Chondrocyte (in vitro differentiated cells): ENCODE measurements at regions not wholly inside any gene's neighbourhood (a gene's known extent, or its start where the extent isn't known, plus 50 kb on each side); places are given as distances from the start of the nearest gene placed in this dataset.

Experiments used
- DNase-seq: peaks from one replicate; pipeline ENCODE4 v3.0.0; 2021; ENCODE audit warnings: mixed read lengths, low spot score
- H3K27ac Mint-ChIP-seq: one replicate; pipeline ENCODE4 v1.8.0; 2021; ENCODE audit warnings: mild to moderate bottlenecking, moderate library complexity, mixed read lengths; ENCODE audit not compliant: unreplicated experiment
- H3K27me3 Mint-ChIP-seq: 2 replicates; pipeline ENCODE4 v1.8.0; 2021; ENCODE audit warnings: low read depth, mixed read lengths
- H3K36me3 Mint-ChIP-seq: 2 replicates; pipeline ENCODE4 v1.8.0; 2021; ENCODE audit warnings: low read depth, mixed read lengths
- H3K4me1 Mint-ChIP-seq: 2 replicates; pipeline ENCODE4 v1.8.0; 2021; ENCODE audit warnings: low read depth, mild to moderate bottlenecking, mixed read lengths
- H3K4me3 Mint-ChIP-seq: one replicate; pipeline ENCODE4 v1.8.0; 2021; ENCODE audit warnings: mild to moderate bottlenecking, moderate library complexity, mixed read lengths; ENCODE audit not compliant: unreplicated experiment
- H3K9me3 Mint-ChIP-seq: 2 replicates; pipeline ENCODE4 v1.8.0; 2021; ENCODE audit warnings: low read depth, mixed read lengths
- CTCF ChIP-seq: fragments of 200-600 bp; sonication (generic); IDR thresholded peaks from 2 replicates; pipeline ENCODE4 v1.5.0; 2021; ENCODE audit warnings: antibody characterized with exemption, mild to moderate bottlenecking, moderate library complexity

GRCh38 chrX:12002876-12003275 is 135.4 kb upstream of the FRMPD4 start:
- H3K27me3 Mint-ChIP-seq: peaks cover 3% of the 10 kb centered on the region
- no peak for TF ChIP-seq CTCF
- peaks cover 10% of the 10 kb centered on the region for H3K9me3 Mint-ChIP-seq
- no peaks in the 10 kb centered on the region for H3K4me1 Mint-ChIP-seq
- no peak overlapping the region for H3K4me3 Mint-ChIP-seq
- no peaks in the 10 kb centered on the region for H3K36me3 Mint-ChIP-seq
- no peak for DNase-seq
- H3K27ac Mint-ChIP-seq: no peak overlapping the region

DNA sequence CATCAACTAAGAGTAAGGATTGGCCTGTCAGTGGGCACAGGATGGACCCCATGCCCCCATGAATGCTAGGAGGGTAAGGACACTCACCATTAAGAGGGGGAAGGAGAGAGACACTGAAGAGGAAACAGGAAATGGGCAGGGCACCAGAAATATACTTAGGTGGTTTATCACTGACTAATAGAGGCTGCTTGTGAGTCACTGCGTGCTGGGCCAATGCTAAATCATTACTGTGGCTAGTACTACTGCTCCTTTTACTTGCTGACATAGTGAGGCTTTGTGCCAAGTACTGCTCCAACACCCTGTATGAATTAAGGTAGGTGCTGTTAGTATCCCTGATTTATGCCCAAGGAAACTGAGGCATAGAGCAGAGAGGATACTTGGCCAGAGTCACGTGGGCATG is 130.4 kb upstream of the FRMPD4 start:
- Mint-ChIP-seq H3K36me3 (no peaks in the 10 kb centered on the region), H3K27me3 (no peaks in the 10 kb centered on the region), H3K27ac (no peak overlapping the region), H3K4me1 (no peaks in the 10 kb centered on the region), H3K4me3 (no peak overlapping the region), H3K9me3 (peaks cover 22% of the 10 kb centered on the region)
- DNase-seq: no peak
- no peak for TF ChIP-seq CTCF

GRCh38 chrX:12010436-12010835 is 127.8 kb upstream of the FRMPD4 start:
- no peaks in the 10 kb centered on the region for H3K36me3 Mint-ChIP-seq
- H3K27me3 Mint-ChIP-seq: no peaks in the 10 kb centered on the region
- H3K4me3 Mint-ChIP-seq: no peak overlapping the region
- no peak for DNase-seq
- no peaks in the 10 kb centered on the region for H3K4me1 Mint-ChIP-seq
- peaks cover 28% of the 10 kb centered on the region for H3K9me3 Mint-ChIP-seq
- no peak for TF ChIP-seq CTCF
- no peak overlapping the region for H3K27ac Mint-ChIP-seq

- Mint-ChIP-seq H3K4me1 (no peaks in the 10 kb centered on the region), H3K4me3 (no peak overlapping the region), H3K9me3 (peaks cover 30% of the 10 kb centered on the region), H3K27me3 (no peaks in the 10 kb centered on the region), H3K36me3 (no peaks in the 10 kb centered on the region), H3K27ac (no peak overlapping the region)
- no peak for DNase-seq
- no peak for TF ChIP-seq CTCF
Measured at GRCh38 chrX:12011075-12011474, 127.2 kb upstream of the FRMPD4 start.

DNA sequence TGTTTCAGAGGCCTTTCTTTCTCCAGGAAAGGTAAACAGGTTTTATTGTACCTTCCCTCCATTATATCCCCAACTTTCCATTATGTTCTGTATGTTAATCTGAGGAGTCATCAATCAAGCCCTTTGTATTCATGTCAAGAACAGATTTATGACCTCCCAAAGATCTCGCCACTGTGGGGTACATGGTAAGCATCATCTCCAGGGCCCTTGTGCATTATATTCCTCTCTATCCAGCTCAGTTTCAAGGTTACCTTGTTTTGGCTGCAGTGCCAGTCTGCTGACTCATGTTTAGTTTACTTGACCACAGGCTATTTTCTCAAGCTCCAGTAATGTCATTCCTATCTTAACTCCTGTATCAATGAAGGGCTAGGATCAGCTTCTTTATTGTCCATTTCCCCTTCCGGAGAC is 125.1 kb upstream of the FRMPD4 start:
- no peak for DNase-seq
- no peaks in the 10 kb centered on the region for H3K4me1 Mint-ChIP-seq

More for the DNA sequence above, 125.1 kb upstream of the FRMPD4 start:
- Mint-ChIP-seq H3K27me3 (no peaks in the 10 kb centered on the region), H3K4me3 (no peak overlapping the region), H3K9me3 (peaks cover 31% of the 10 kb centered on the region), H3K36me3 (no peaks in the 10 kb centered on the region), H3K27ac (no peak overlapping the region)
- no peak for TF ChIP-seq CTCF
